ENCODE measurements at regions not wholly inside any gene's neighbourhood (a gene's known extent, or its start where the extent isn't known, plus 50 kb on each side); places are given as distances from the start of the nearest gene placed in this dataset.

- no peak for TF ChIP-seq SIN3A (IDR thresholded peaks at IDR 0.05; ENCODE audit: borderline replicate concordance, insufficient read depth, low read length)
- no peak for TF ChIP-seq REST (IDR thresholded peaks at IDR 0.05; ENCODE audit: insufficient read depth in 1 of 2, low read depth in 2 of 2, low read length in 2 of 2)
- no peak for TF ChIP-seq TAF1 (IDR thresholded peaks at IDR 0.05; ENCODE audit: borderline replicate concordance, insufficient read depth, low read length)
- no peak for TF ChIP-seq POLR2AphosphoS5 (IDR thresholded peaks at IDR 0.05; ENCODE audit: low read depth, low read length)
- no peak for TF ChIP-seq FOXP2 (optimal IDR thresholded peaks at IDR 0.05; ENCODE audit: borderline replicate concordance, extremely low read depth, extremely low read length, insufficient read depth)
Measured at GRCh38 chr14:101480022-101480746, 81.1 kb upstream of the DIO3 start.

GRCh38 chr14:101480747-101481530, 80.4 kb upstream of the DIO3 start:
- TF ChIP-seq REST (IDR thresholded peaks at IDR 0.05; ENCODE audit: insufficient read depth in 1 of 2, low read depth in 2 of 2, low read length in 2 of 2) (no peak), POLR2AphosphoS5 (IDR thresholded peaks at IDR 0.05; ENCODE audit: low read depth, low read length) (no peak), SIN3A (IDR thresholded peaks at IDR 0.05; ENCODE audit: borderline replicate concordance, insufficient read depth, low read length) (no peak), TAF1 (IDR thresholded peaks at IDR 0.05; ENCODE audit: borderline replicate concordance, insufficient read depth, low read length) (no peak), FOXP2 (optimal IDR thresholded peaks at IDR 0.05; ENCODE audit: borderline replicate concordance, extremely low read depth, extremely low read length, insufficient read depth) (no peak)

- TF ChIP-seq POLR2AphosphoS5 (IDR thresholded peaks at IDR 0.05; ENCODE audit: low read depth, low read length) (no peak), REST (IDR thresholded peaks at IDR 0.05; ENCODE audit: insufficient read depth in 1 of 2, low read depth in 2 of 2, low read length in 2 of 2) (no peak), SIN3A (IDR thresholded peaks at IDR 0.05; ENCODE audit: borderline replicate concordance, insufficient read depth, low read length) (no peak), FOXP2 (optimal IDR thresholded peaks at IDR 0.05; ENCODE audit: borderline replicate concordance, extremely low read depth, extremely low read length, insufficient read depth) (no peak), TAF1 (IDR thresholded peaks at IDR 0.05; ENCODE audit: borderline replicate concordance, insufficient read depth, low read length) (no peak)
Measured at GRCh38 chr14:101481557-101481956, 79.7 kb upstream of the DIO3 start.

- TF ChIP-seq POLR2AphosphoS5 (IDR thresholded peaks at IDR 0.05; ENCODE audit: low read depth, low read length): no peak
- no peak for TF ChIP-seq FOXP2 (optimal IDR thresholded peaks at IDR 0.05; ENCODE audit: borderline replicate concordance, extremely low read depth, extremely low read length, insufficient read depth)
- no peak for TF ChIP-seq SIN3A (IDR thresholded peaks at IDR 0.05; ENCODE audit: borderline replicate concordance, insufficient read depth, low read length)
- TF ChIP-seq TAF1 (IDR thresholded peaks at IDR 0.05; ENCODE audit: borderline replicate concordance, insufficient read depth, low read length): no peak
- TF ChIP-seq REST (IDR thresholded peaks at IDR 0.05; ENCODE audit: insufficient read depth in 1 of 2, low read depth in 2 of 2, low read length in 2 of 2): no peak
Measured at GRCh38 chr14:101482066-101482465, 79.2 kb upstream of the DIO3 start.

Measured in PFSK-1 (cell line).